GM12891 (cell line): ENCODE measurements at regions not wholly inside any gene's neighbourhood (a gene's known extent, or its start where the extent isn't known, plus 50 kb on each side); places are given as distances from the start of the nearest gene placed in this dataset.

Source experiments
- POLR2A ChIP-seq: IDR thresholded peaks from 2 replicates; pipeline ENCODE4 v1.6.1; 2011; ENCODE audit warnings: low read depth, low read length, control low read depth
- POLR2AphosphoS5 ChIP-seq: IDR thresholded peaks from 2 replicates; pipeline ENCODE4 v1.6.1; 2011; ENCODE audit warnings: low read depth, low read length, control low read depth
- TAF1 ChIP-seq: IDR thresholded peaks from 2 replicates; pipeline ENCODE4 v1.6.1; 2011; ENCODE audit warnings: low read depth, low read length, control low read depth

GRCh38 chr4:186939766-186940165, 216.1 kb upstream of the FAT1 start:
- TF ChIP-seq POLR2A (no peak), POLR2AphosphoS5 (no peak), TAF1 (no peak)
